Breast epithelium (tissue), 4 donors: ENCODE measurements at regions not wholly inside any gene's neighbourhood (a gene's known extent, or its start where the extent isn't known, plus 50 kb on each side); places are given as distances from the start of the nearest gene placed in this dataset.

Experiments used
- DNase-seq, 2 donors: peaks; one replicate each; pipeline ENCODE4 v3.0.0-alpha.2; 2019; ENCODE audit warnings: low spot score in 2 of 2
- H3K27ac ChIP-seq, 2 donors: fragments of 200-600 bp; sonication (generic) in 1 of 2; one replicate each; pipeline ENCODE4 v1.5.1; 2016 to 2019; ENCODE audit warnings: mild to moderate bottlenecking in 1 of 2
- H3K27me3 ChIP-seq, 2 donors: fragments of 200-600 bp; sonication (generic) in 1 of 2; one replicate each; pipeline versions ENCODE4 v1.5.1 to v1.6.0; 2017 to 2019; ENCODE audit warnings: control low read depth in 1 of 2, mild to moderate bottlenecking in 1 of 2
- H3K36me3 ChIP-seq: fragments of 200-600 bp; one replicate; pipeline ENCODE4 v1.5.1; 2019
- H3K4me1 ChIP-seq, 2 donors: fragments of 200-600 bp; sonication (generic); one replicate each; pipeline ENCODE4 v1.5.1; 2016 to 2019; ENCODE audit warnings: control low read depth in 1 of 2
- H3K4me3 ChIP-seq, 3 donors: fragments of 200-600 bp; sonication (generic); 1 replicate in 2 of 3; 2 replicates in 1 of 3; pipeline ENCODE4 v1.5.1; 2016 to 2019; ENCODE audit warnings: mild to moderate bottlenecking in 3 of 3, moderate library complexity in 2 of 3
- H3K9me3 ChIP-seq, 2 donors: fragments of 200-600 bp; sonication (generic) in 1 of 2; one replicate each; pipeline ENCODE4 v1.5.1; 2016 to 2019; ENCODE audit warnings: control low read depth in 1 of 2
- CTCF ChIP-seq, 3 donors: fragments of 450-650 bp; IDR thresholded peaks; one replicate each; pipeline ENCODE4 v1.5.1; 2016 to 2017; ENCODE audit warnings: antibody characterized with exemption in 3 of 3, mild to moderate bottlenecking in 3 of 3, moderate library complexity in 3 of 3
- POLR2A ChIP-seq: fragments of 450-650 bp; IDR thresholded peaks from one replicate; pipeline ENCODE4 v1.6.1; 2016; ENCODE audit warnings: antibody characterized with exemption, mild to moderate bottlenecking, moderate library complexity
- POLR2AphosphoS5 ChIP-seq, 3 donors: sonication (generic); formaldehyde crosslinking; IDR thresholded peaks; one replicate each; pipeline ENCODE4 v1.6.1; 2017; ENCODE audit warnings: antibody characterized with exemption in 3 of 3
- intact Hi-C: fragments of 100-400 bp; cut with DNase I; formaldehyde crosslinking; loops from one replicate; pipeline ENCODE4 v1.15.1; 2023; ENCODE audit warnings: low total_unique reads

GRCh38 chr13:76363682-76364289 is 522.4 kb downstream of the KCTD12 start:
- Histone ChIP-seq H3K4me1 (no peaks in the 10 kb centered on the region), H3K9me3 (no peaks in the 10 kb centered on the region), H3K36me3 (no peaks in the 10 kb centered on the region), H3K27ac (no peak overlapping the region), H3K27me3 (no peaks in the 10 kb centered on the region), H3K4me3 (no peak overlapping the region)
- DNase-seq: no peak
- intact Hi-C loops: no loop called here
- TF ChIP-seq POLR2A (no peak), POLR2AphosphoS5 (IDR thresholded peaks at IDR 0.05) (no peak), CTCF (IDR thresholded peaks at IDR 0.05) (no peak)

GRCh38 chr13:76361868-76362267 is 524.3 kb downstream of the KCTD12 start:
- intact Hi-C loops: no loop called here
- Histone ChIP-seq H3K36me3 (no peaks in the 10 kb centered on the region), H3K27ac (no peak overlapping the region), H3K4me3 (no peak overlapping the region), H3K4me1 (no peaks in the 10 kb centered on the region), H3K9me3 (no peaks in the 10 kb centered on the region), H3K27me3 (no peaks in the 10 kb centered on the region)
- TF ChIP-seq POLR2A (no peak), CTCF (IDR thresholded peaks at IDR 0.05) (no peak), POLR2AphosphoS5 (IDR thresholded peaks at IDR 0.05) (no peak)
- no peak for DNase-seq

- Histone ChIP-seq H3K27ac (no peak overlapping the region), H3K36me3 (no peaks in the 10 kb centered on the region), H3K9me3 (no peaks in the 10 kb centered on the region), H3K27me3 (no peaks in the 10 kb centered on the region), H3K4me3 (no peak overlapping the region), H3K4me1 (no peaks in the 10 kb centered on the region)
- intact Hi-C loops: no loop called here
- no peak for DNase-seq
- TF ChIP-seq CTCF (IDR thresholded peaks at IDR 0.05) (no peak), POLR2A (no peak), POLR2AphosphoS5 (IDR thresholded peaks at IDR 0.05) (no peak)
Observed at GRCh38 chr13:76351541-76352229, 534.5 kb downstream of the KCTD12 start.

- intact Hi-C loops: no loop called here
- H3K27ac ChIP-seq: no peak overlapping the region
- DNase-seq: no peak
- no peaks in the 10 kb centered on the region for H3K9me3 ChIP-seq
- no peaks in the 10 kb centered on the region for H3K27me3 ChIP-seq
- no peak overlapping the region for H3K4me3 ChIP-seq
- TF ChIP-seq POLR2AphosphoS5 (IDR thresholded peaks at IDR 0.05) (no peak), POLR2A (no peak), CTCF (IDR thresholded peaks at IDR 0.05) (no peak)
- no peaks in the 10 kb centered on the region for H3K4me1 ChIP-seq
- H3K36me3 ChIP-seq: no peaks in the 10 kb centered on the region
Observed at GRCh38 chr13:76350399-76350798, 535.8 kb downstream of the KCTD12 start.

GRCh38 chr13:76349700-76350099 is 536.5 kb downstream of the KCTD12 start:
- no peaks in the 10 kb centered on the region for H3K4me1 ChIP-seq
- intact Hi-C loops: no loop called here
- TF ChIP-seq CTCF (IDR thresholded peaks at IDR 0.05) (no peak), POLR2A (no peak), POLR2AphosphoS5 (IDR thresholded peaks at IDR 0.05) (no peak)
- H3K27me3 ChIP-seq: no peaks in the 10 kb centered on the region
- no peak for DNase-seq
- no peaks in the 10 kb centered on the region for H3K36me3 ChIP-seq
- H3K27ac ChIP-seq: no peak overlapping the region
- H3K4me3 ChIP-seq: no peak overlapping the region
- H3K9me3 ChIP-seq: no peaks in the 10 kb centered on the region
